ENCODE measurements at regions not wholly inside any gene's neighbourhood (a gene's known extent, or its start where the extent isn't known, plus 50 kb on each side); places are given as distances from the start of the nearest gene placed in this dataset.

GRCh38 chr12:16870845-16871244 is 264.9 kb upstream of the LMO3 start:
- no peaks in the 10 kb centered on the region for H3F3A ChIP-seq (ENCODE audit: insufficient read depth, low read length, poor library complexity, severe bottlenecking)
- H3K9ac ChIP-seq (ENCODE audit: low read length), result no peak overlapping the region
- no peaks in the 10 kb centered on the region for H3K9me2 ChIP-seq (ENCODE audit: insufficient read depth, low read length)
- TF ChIP-seq EP300 (conservative IDR thresholded peaks at IDR 0.05; ENCODE audit: poor library complexity, severe bottlenecking) (no peak), MXI1 (conservative IDR thresholded peaks at IDR 0.05; ENCODE audit: poor library complexity, severe bottlenecking) (no peak), TAF1 (IDR thresholded peaks at IDR 0.05; ENCODE audit: low read depth) (no peak)
- no peaks in the 10 kb centered on the region for H3K9me3 ChIP-seq (ENCODE audit: low read length)
- no peaks in the 10 kb centered on the region for H3K36me3 ChIP-seq (ENCODE audit: insufficient read depth, low read length)
- no peaks in the 10 kb centered on the region for H3K27me3 ChIP-seq (ENCODE audit: insufficient read depth, low read depth, low read length)
- H3K79me2 ChIP-seq (replicated peaks; ENCODE audit: insufficient read depth, low read length), result no peaks in the 10 kb centered on the region
- H4K20me1 ChIP-seq (ENCODE audit: insufficient read depth), result no peaks in the 10 kb centered on the region
- no peak overlapping the region for H3K4me2 ChIP-seq (ENCODE audit: low read length)
- H3K4me3 ChIP-seq (ENCODE audit: low read length), result no peak overlapping the region
- no peak overlapping the region for H3K27ac ChIP-seq (ENCODE audit: low read length)
- H2AFZ ChIP-seq (ENCODE audit: low read depth, low read length), result no peak overlapping the region

GRCh38 chr12:16863742-16864141 is 257.8 kb upstream of the LMO3 start:
- H4K20me1 ChIP-seq (ENCODE audit: insufficient read depth), result no peaks in the 10 kb centered on the region
- no peaks in the 10 kb centered on the region for H3F3A ChIP-seq (ENCODE audit: insufficient read depth, low read length, poor library complexity, severe bottlenecking)
- TF ChIP-seq RAD21 (conservative IDR thresholded peaks at IDR 0.05) (no peak), SMC3 (conservative IDR thresholded peaks at IDR 0.05; ENCODE audit: poor library complexity) (no peak), EZH2 (IDR thresholded peaks at IDR 0.05; ENCODE audit: borderline replicate concordance, insufficient read depth, low read length, poor library complexity, severe bottlenecking) (no peak), MXI1 (conservative IDR thresholded peaks at IDR 0.05; ENCODE audit: poor library complexity, severe bottlenecking) (no peak), POLR2AphosphoS5 (IDR thresholded peaks at IDR 0.05) (no peak), EP300 (conservative IDR thresholded peaks at IDR 0.05; ENCODE audit: poor library complexity, severe bottlenecking) (no peak), TAF1 (IDR thresholded peaks at IDR 0.05; ENCODE audit: low read depth) (no peak)
- TF ChIP-seq, protein P1, sequence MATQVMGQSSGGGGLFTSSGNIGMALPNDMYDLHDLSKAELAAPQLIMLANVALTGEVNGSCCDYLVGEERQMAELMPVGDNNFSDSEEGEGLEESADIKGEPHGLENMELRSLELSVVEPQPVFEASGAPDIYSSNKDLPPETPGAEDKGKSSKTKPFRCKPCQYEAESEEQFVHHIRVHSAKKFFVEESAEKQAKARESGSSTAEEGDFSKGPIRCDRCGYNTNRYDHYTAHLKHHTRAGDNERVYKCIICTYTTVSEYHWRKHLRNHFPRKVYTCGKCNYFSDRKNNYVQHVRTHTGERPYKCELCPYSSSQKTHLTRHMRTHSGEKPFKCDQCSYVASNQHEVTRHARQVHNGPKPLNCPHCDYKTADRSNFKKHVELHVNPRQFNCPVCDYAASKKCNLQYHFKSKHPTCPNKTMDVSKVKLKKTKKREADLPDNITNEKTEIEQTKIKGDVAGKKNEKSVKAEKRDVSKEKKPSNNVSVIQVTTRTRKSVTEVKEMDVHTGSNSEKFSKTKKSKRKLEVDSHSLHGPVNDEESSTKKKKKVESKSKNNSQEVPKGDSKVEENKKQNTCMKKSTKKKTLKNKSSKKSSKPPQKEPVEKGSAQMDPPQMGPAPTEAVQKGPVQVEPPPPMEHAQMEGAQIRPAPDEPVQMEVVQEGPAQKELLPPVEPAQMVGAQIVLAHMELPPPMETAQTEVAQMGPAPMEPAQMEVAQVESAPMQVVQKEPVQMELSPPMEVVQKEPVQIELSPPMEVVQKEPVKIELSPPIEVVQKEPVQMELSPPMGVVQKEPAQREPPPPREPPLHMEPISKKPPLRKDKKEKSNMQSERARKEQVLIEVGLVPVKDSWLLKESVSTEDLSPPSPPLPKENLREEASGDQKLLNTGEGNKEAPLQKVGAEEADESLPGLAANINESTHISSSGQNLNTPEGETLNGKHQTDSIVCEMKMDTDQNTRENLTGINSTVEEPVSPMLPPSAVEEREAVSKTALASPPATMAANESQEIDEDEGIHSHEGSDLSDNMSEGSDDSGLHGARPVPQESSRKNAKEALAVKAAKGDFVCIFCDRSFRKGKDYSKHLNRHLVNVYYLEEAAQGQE (IDR thresholded peaks at IDR 0.05; ENCODE audit: borderline replicate concordance), result no peak
- TF ChIP-seq, protein P2, sequence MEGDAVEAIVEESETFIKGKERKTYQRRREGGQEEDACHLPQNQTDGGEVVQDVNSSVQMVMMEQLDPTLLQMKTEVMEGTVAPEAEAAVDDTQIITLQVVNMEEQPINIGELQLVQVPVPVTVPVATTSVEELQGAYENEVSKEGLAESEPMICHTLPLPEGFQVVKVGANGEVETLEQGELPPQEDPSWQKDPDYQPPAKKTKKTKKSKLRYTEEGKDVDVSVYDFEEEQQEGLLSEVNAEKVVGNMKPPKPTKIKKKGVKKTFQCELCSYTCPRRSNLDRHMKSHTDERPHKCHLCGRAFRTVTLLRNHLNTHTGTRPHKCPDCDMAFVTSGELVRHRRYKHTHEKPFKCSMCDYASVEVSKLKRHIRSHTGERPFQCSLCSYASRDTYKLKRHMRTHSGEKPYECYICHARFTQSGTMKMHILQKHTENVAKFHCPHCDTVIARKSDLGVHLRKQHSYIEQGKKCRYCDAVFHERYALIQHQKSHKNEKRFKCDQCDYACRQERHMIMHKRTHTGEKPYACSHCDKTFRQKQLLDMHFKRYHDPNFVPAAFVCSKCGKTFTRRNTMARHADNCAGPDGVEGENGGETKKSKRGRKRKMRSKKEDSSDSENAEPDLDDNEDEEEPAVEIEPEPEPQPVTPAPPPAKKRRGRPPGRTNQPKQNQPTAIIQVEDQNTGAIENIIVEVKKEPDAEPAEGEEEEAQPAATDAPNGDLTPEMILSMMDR (IDR thresholded peaks at IDR 0.05; ENCODE audit: poor library complexity, severe bottlenecking), result no peak
- H3K79me2 ChIP-seq (replicated peaks; ENCODE audit: insufficient read depth, low read length), result no peaks in the 10 kb centered on the region
- H3K27me3 ChIP-seq (ENCODE audit: insufficient read depth, low read depth, low read length), result no peaks in the 10 kb centered on the region
- no peaks in the 10 kb centered on the region for H3K9me2 ChIP-seq (ENCODE audit: insufficient read depth, low read length)
- H3K9me3 ChIP-seq (ENCODE audit: low read length), result no peaks in the 10 kb centered on the region
- no peak overlapping the region for H3K27ac ChIP-seq (ENCODE audit: low read length)
- H2AFZ ChIP-seq (ENCODE audit: low read depth, low read length), result no peak overlapping the region
- no peak overlapping the region for H3K9ac ChIP-seq (ENCODE audit: low read length)
- H3K36me3 ChIP-seq (ENCODE audit: insufficient read depth, low read length), result no peaks in the 10 kb centered on the region
- H3K4me3 ChIP-seq (ENCODE audit: low read length), result no peak overlapping the region
- H3K4me2 ChIP-seq (ENCODE audit: low read length), result no peak overlapping the region

Measured in neural cell (in vitro differentiated cells).